C4-2B (cell line): ENCODE measurements at regions not wholly inside any gene's neighbourhood (a gene's known extent, or its start where the extent isn't known, plus 50 kb on each side); places are given as distances from the start of the nearest gene placed in this dataset.

Experiments
- CTCF ChIP-seq: fragments of 450-650 bp; conservative IDR thresholded peaks from 2 replicates; pipeline ENCODE4 v1.5.1; 2017; ENCODE audit warnings: mild to moderate bottlenecking
- ZFX ChIP-seq: fragments of 450-650 bp; IDR thresholded peaks from 2 replicates; pipeline ENCODE4 v1.6.1; 2017

- TF ChIP-seq CTCF (no peak), ZFX (no peak)
Observed at GRCh38 chr16:5789033-5789432, 691.4 kb upstream of the EEF2KMT start.
